ENCODE measurements at regions not wholly inside any gene's neighbourhood (a gene's known extent, or its start where the extent isn't known, plus 50 kb on each side); places are given as distances from the start of the nearest gene placed in this dataset.
"Not testable (repeated sequence)": the region's sequence is repeated elsewhere in the genome, so short reads cannot be mapped to it uniquely, and the experiment has no call there.

- DNase-seq (ENCODE audit: low read depth in 2 of 2, low spot score in 1 of 2) = no peak
These were observed 264.4 kb upstream of the FOXF1 start for GRCh38 chr16:86245895-86246294.

GRCh38 chr16:86248310-86248905 lies 261.9 kb upstream of the FOXF1 start:
- DNase-seq (ENCODE audit: low read depth in 2 of 2, low spot score in 1 of 2) = no peak

GRCh38 chr16:86249631-86250030 lies 260.7 kb upstream of the FOXF1 start:
- DNase-seq (ENCODE audit: low read depth in 2 of 2, low spot score in 1 of 2) = no peak

- DNase-seq (ENCODE audit: low read depth in 2 of 2, low spot score in 1 of 2) = no peak
These were observed 258.6 kb upstream of the FOXF1 start for GRCh38 chr16:86251682-86252081.

GRCh38 chr16:86252596-86252995 lies 257.7 kb upstream of the FOXF1 start:
- DNase-seq (ENCODE audit: low read depth in 2 of 2, low spot score in 1 of 2) = no peak

GRCh38 chr16:86255966-86256365 lies 254.4 kb upstream of the FOXF1 start:
- no peak for DNase-seq (ENCODE audit: low read depth in 2 of 2, low spot score in 1 of 2)

GRCh38 chr16:86256995-86257394 lies 253.3 kb upstream of the FOXF1 start:
- no peak for DNase-seq (ENCODE audit: low read depth in 2 of 2, low spot score in 1 of 2)

- DNase-seq (ENCODE audit: low read depth in 2 of 2, low spot score in 1 of 2) = no peak
These were observed 252.8 kb upstream of the FOXF1 start for GRCh38 chr16:86257546-86257945.

- DNase-seq (ENCODE audit: low read depth in 2 of 2, low spot score in 1 of 2) = no peak
These were observed 251.6 kb upstream of the FOXF1 start for GRCh38 chr16:86258713-86259112.

GRCh38 chr16:86259499-86259898 lies 250.8 kb upstream of the FOXF1 start:
- no peak for DNase-seq (ENCODE audit: low read depth in 2 of 2, low spot score in 1 of 2)

- no peak for DNase-seq (ENCODE audit: low read depth in 2 of 2, low spot score in 1 of 2)
These were observed 248.9 kb upstream of the FOXF1 start for GRCh38 chr16:86261379-86261778.

- not testable (repeated sequence) for DNase-seq (ENCODE audit: low read depth in 2 of 2, low spot score in 1 of 2)
These were observed 242.7 kb upstream of the FOXF1 start for GRCh38 chr16:86267657-86268056.

- DNase-seq (ENCODE audit: low read depth in 2 of 2, low spot score in 1 of 2) = no peak
These were observed 239.6 kb upstream of the FOXF1 start for GRCh38 chr16:86270696-86271095.

GRCh38 chr16:86272744-86273143 lies 237.6 kb upstream of the FOXF1 start:
- no peak for DNase-seq (ENCODE audit: low read depth in 2 of 2, low spot score in 1 of 2)

- DNase-seq (ENCODE audit: low read depth in 2 of 2, low spot score in 1 of 2) = no peak
These were observed 233.1 kb upstream of the FOXF1 start for GRCh38 chr16:86277221-86277620.

- not testable (repeated sequence) for DNase-seq (ENCODE audit: low read depth in 2 of 2, low spot score in 1 of 2)
These were observed 232.5 kb upstream of the FOXF1 start for GRCh38 chr16:86277859-86278258.

- no peak for DNase-seq (ENCODE audit: low read depth in 2 of 2, low spot score in 1 of 2)
These were observed 228.9 kb upstream of the FOXF1 start for GRCh38 chr16:86281421-86281820.

GRCh38 chr16:86283944-86284343 lies 226.4 kb upstream of the FOXF1 start:
- DNase-seq (ENCODE audit: low read depth in 2 of 2, low spot score in 1 of 2) = no peak

- no peak for DNase-seq (ENCODE audit: low read depth in 2 of 2, low spot score in 1 of 2)
These were observed 224.9 kb upstream of the FOXF1 start for GRCh38 chr16:86285421-86285820.

- DNase-seq (ENCODE audit: low read depth in 2 of 2, low spot score in 1 of 2) = no peak
These were observed 224.1 kb upstream of the FOXF1 start for GRCh38 chr16:86285938-86286921.

GRCh38 chr16:86286991-86287663 lies 223.2 kb upstream of the FOXF1 start:
- DNase-seq (ENCODE audit: low read depth in 2 of 2, low spot score in 1 of 2) = no peak

- no peak for DNase-seq (ENCODE audit: low read depth in 2 of 2, low spot score in 1 of 2)
These were observed 222.6 kb upstream of the FOXF1 start for GRCh38 chr16:86287664-86288201.
